ENCODE measurements at regions not wholly inside any gene's neighbourhood (a gene's known extent, or its start where the extent isn't known, plus 50 kb on each side); places are given as distances from the start of the nearest gene placed in this dataset.

DNA sequence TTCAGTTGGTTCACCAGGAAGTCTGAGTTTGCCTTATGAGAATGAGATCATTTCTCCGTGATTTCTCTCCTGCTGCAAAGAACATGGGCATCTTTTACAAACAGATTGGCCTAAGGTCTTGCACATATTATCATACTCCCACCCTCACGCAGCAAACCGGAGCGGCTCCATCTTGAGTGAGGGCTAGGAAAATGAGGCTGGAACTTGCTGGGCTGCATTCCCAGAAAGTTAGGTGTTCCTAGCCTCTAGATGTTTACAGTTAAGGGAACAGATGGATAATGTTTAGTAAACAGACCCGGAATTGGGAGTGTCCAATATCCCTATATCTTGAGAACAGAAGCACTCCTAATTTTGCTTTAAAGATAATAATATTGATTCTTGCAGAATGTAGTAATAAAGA lies 247.9 kb upstream of the VCX3A start:
- TF ChIP-seq, protein P1, sequence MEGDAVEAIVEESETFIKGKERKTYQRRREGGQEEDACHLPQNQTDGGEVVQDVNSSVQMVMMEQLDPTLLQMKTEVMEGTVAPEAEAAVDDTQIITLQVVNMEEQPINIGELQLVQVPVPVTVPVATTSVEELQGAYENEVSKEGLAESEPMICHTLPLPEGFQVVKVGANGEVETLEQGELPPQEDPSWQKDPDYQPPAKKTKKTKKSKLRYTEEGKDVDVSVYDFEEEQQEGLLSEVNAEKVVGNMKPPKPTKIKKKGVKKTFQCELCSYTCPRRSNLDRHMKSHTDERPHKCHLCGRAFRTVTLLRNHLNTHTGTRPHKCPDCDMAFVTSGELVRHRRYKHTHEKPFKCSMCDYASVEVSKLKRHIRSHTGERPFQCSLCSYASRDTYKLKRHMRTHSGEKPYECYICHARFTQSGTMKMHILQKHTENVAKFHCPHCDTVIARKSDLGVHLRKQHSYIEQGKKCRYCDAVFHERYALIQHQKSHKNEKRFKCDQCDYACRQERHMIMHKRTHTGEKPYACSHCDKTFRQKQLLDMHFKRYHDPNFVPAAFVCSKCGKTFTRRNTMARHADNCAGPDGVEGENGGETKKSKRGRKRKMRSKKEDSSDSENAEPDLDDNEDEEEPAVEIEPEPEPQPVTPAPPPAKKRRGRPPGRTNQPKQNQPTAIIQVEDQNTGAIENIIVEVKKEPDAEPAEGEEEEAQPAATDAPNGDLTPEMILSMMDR (IDR thresholded peaks at IDR 0.05): no peak
- TF ChIP-seq POLR2A (IDR thresholded peaks at IDR 0.05): no peak

Data from body of pancreas (tissue), 4 donors.